K562 (cell line): ENCODE measurements at regions not wholly inside any gene's neighbourhood (a gene's known extent, or its start where the extent isn't known, plus 50 kb on each side); places are given as distances from the start of the nearest gene placed in this dataset.

Experiments used
- ATAC-seq: fragments of 200-7000 bp; cut with Tn5 transposase; 3 replicates; pipeline ENCODE4 v1.9.1; 2020; ENCODE audit warnings: moderate library complexity
- BruUV-seq: library from RNA; stranded (reverse); fragments of 400-500 nt; replicated peaks from 2 replicates; lab custom pipeline; 2021; lab: Mats Ljungman, UMichigan
- CTCF ChIA-PET: fragments of 300-600 bp; formaldehyde crosslinking; extraction: SDS; loops from one replicate; lab custom pipeline; 2021; ENCODE audit warnings: low intra/inter-chr PET ratio; lab: Yijun Ruan, JAX
- POLR2A ChIA-PET: fragments of 300-600, 350-650 bp; sonication (Branson Sonifier 250); formaldehyde crosslinking; extraction: SDS; loops from one replicate; lab custom pipeline; 2021; ENCODE audit warnings: antibody characterized with exemption, inconsistent platforms; lab: Yijun Ruan, JAX
- DNase-seq, 4 experiments: peaks; one replicate each; pipeline versions ENCODE4 v3.0.0 to v3.0.0-alpha.2; 2011 to 2018; ENCODE audit warnings: low spot score in 3 of 4, mixed read lengths in 3 of 4; ENCODE audit errors: extremely low read depth in 1 of 4
- FAIRE-seq: peaks from 2 replicates; lab custom pipeline; 2011; peaks lifted over from hg19 to GRCh38; lab: Jason Lieb, UNC
- H2AFZ ChIP-seq: 2 replicates; pipeline ENCODE4 v1.6.0; 2011; ENCODE audit warnings: low read depth, low read length, control low read depth, inconsistent platforms
- H3K27ac ChIP-seq: fragments of 200-600 bp; 3 replicates; pipeline ENCODE4 v1.8.0; 2011; ENCODE audit warnings: low read depth, mild to moderate bottlenecking, control low read depth, inconsistent platforms, low read length, moderate library complexity, mixed read lengths; ENCODE audit errors: extremely low read depth
- H3K27me3 ChIP-seq, 2 experiments: fragments of 300-600 bp in 1 of 2; 2 replicates in 1 of 2; 3 replicates in 1 of 2; pipeline versions ENCODE4 v1.6.0 to v1.8.0; 2011; ENCODE audit warnings: inconsistent platforms in 2 of 2, low read length in 2 of 2, mild to moderate bottlenecking in 1 of 2, mixed read lengths in 1 of 2, moderate library complexity in 1 of 2; ENCODE audit not compliant: control insufficient read depth in 2 of 2, insufficient read depth in 2 of 2
- H3K36me3 ChIP-seq: fragments of 300-600 bp; 3 replicates; pipeline ENCODE4 v1.8.0; 2011; ENCODE audit warnings: mild to moderate bottlenecking, low read length, inconsistent platforms; ENCODE audit not compliant: control insufficient read depth, insufficient read depth
- H3K4me1 ChIP-seq, 2 experiments: fragments of 200-600 bp in 1 of 2; replicated peaks in 1 of 2; 2 replicates in 1 of 2; 3 replicates in 1 of 2; pipeline versions ENCODE4 v1.5.1 to v1.8.0; 2011; ENCODE audit warnings: inconsistent platforms in 2 of 2, low read length in 2 of 2, mild to moderate bottlenecking in 1 of 2, mixed read lengths in 1 of 2, moderate library complexity in 1 of 2; ENCODE audit not compliant: control insufficient read depth in 2 of 2, insufficient read depth in 2 of 2
- H3K4me2 ChIP-seq: 2 replicates; pipeline ENCODE4 v1.6.1; 2011; ENCODE audit warnings: low read length, control low read depth, inconsistent platforms, mixed read lengths; ENCODE audit not compliant: insufficient read depth
- H3K4me3 ChIP-seq: fragments of 200-600 bp; sonication (generic), shearing (Covaris generic); 2 replicates; pipeline ENCODE4 v1.5.1; 2016; ENCODE audit warnings: control low read depth, inconsistent platforms
- H3K79me2 ChIP-seq: fragments of 200-600 bp; 3 replicates; pipeline ENCODE4 v1.8.0; 2011; ENCODE audit warnings: low read length, inconsistent platforms; ENCODE audit not compliant: control insufficient read depth, insufficient read depth
- H3K9ac ChIP-seq, 2 experiments: 2 replicates each; pipeline versions ENCODE4 v1.6.0 to v1.6.1; 2011; ENCODE audit warnings: low read depth in 2 of 2, low read length in 2 of 2, control low read depth in 1 of 2, inconsistent platforms in 1 of 2, mild to moderate bottlenecking in 1 of 2, mixed read lengths in 1 of 2; ENCODE audit not compliant: insufficient read depth in 1 of 2
- H3K9me1 ChIP-seq: one replicate; pipeline ENCODE4 v1.6.0; 2011; ENCODE audit warnings: inconsistent platforms, mild to moderate bottlenecking, low read length, moderate library complexity; ENCODE audit not compliant: control insufficient read depth, insufficient read depth
- H3K9me3 ChIP-seq: replicated peaks from 2 replicates; pipeline ENCODE4 v1.5.1; 2011; ENCODE audit warnings: low read depth, low read length, inconsistent platforms; ENCODE audit not compliant: control insufficient read depth, insufficient read depth
- H4K20me1 ChIP-seq: replicated peaks from 2 replicates; pipeline ENCODE4 v1.6.1; 2011; ENCODE audit warnings: low read length, inconsistent platforms, mixed read lengths; ENCODE audit not compliant: control insufficient read depth, insufficient read depth
- CSDE1 ChIP-seq, 2 experiments: fragments of 450-650 bp; IDR thresholded peaks; 2 replicates each; pipeline ENCODE4 v1.6.1; 2016; ENCODE audit warnings: mild to moderate bottlenecking in 1 of 2
- DNMT1 ChIP-seq: fragments of 450-650 bp; IDR thresholded peaks from 2 replicates; pipeline ENCODE4 v1.6.1; 2016; ENCODE audit warnings: antibody characterized with exemption, mild to moderate bottlenecking
- PYGO2 ChIP-seq: fragments of 450-650 bp; IDR thresholded peaks from 2 replicates; pipeline ENCODE4 v1.6.1; 2016; ENCODE audit warnings: mild to moderate bottlenecking, missing genetic modification characterization, moderate library complexity, missing compliant biosample characterization
- ZEB2 ChIP-seq: fragments of 450-650 bp; IDR thresholded peaks from 2 replicates; pipeline ENCODE4 v1.6.1; 2016
- ZSCAN29 ChIP-seq: fragments of 450-650 bp; IDR thresholded peaks from 2 replicates; pipeline ENCODE4 v1.6.1; 2017
- WGBS: fragments of 100-300 bp; shearing (Covaris generic); methylation state at CpG from one replicate; pipeline ENCODE4 v1.1.6; 2016; ENCODE audit warnings: low coverage, mixed read lengths; ENCODE audit not compliant: insufficient coverage; ENCODE audit errors: missing lambda C conversion rate; 5-methylcytosine and 5-hydroxymethylcytosine counted together
- in situ Hi-C: fragments of 300-500 bp; cut with MboI; formaldehyde crosslinking; loops from 4 replicates; pipeline ENCODE4 v1.15.0; 2018; ENCODE audit warnings: inconsistent platforms, mixed read lengths
- intact Hi-C: fragments of 100-400 bp; cut with micrococcal nuclease; formaldehyde crosslinking; loops from 2 replicates; pipeline ENCODE4 v1.14.2; 2022
- TF ChIP-seq, protein P1 (sequence below): fragments of 250-450 bp; sonication (Bioruptor Pico); IDR thresholded peaks from 2 replicates; pipeline ENCODE4 v1.8.0; 2021; ENCODE audit warnings: moderate library complexity, mild to moderate bottlenecking, inconsistent platforms
- TF ChIP-seq, protein P2 (sequence below): IDR thresholded peaks from 3 replicates; pipeline ENCODE4 v1.6.1; 2011; ENCODE audit warnings: borderline replicate concordance, mild to moderate bottlenecking, moderate library complexity; ENCODE audit not compliant: insufficient read length; ENCODE audit errors: extremely low read depth

DNA sequence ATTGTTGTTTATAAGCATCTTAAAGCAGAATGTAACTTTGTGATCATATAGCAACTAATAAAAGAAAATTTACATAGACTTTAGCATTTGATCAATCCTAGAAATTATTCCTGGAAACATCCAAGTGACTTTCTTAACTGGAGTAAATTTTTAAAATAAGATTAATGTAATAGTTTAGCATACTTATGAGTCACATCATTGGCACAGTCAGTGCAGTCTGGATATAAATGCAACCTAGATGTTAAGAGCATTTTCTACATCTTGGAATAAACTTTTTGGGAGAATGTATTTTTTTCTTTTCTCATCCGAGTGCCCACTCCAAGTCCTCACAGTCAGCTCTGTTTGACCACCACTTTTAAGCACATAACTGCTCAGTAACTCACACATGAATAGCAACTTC lies 324.6 kb upstream of the PLSCR5 start:
- ChIA-PET CTCF (no interaction called here), POLR2A (no interaction called here)
- Histone ChIP-seq H3K79me2 (no peaks in the 10 kb centered on the region), H4K20me1 (no peaks in the 10 kb centered on the region), H3K27ac (no peak overlapping the region), H3K9ac (no peak overlapping the region), H3K9me1 (no peaks in the 10 kb centered on the region), H3K4me1 (no peaks in the 10 kb centered on the region), H3K4me2 (no peak overlapping the region), H3K36me3 (no peaks in the 10 kb centered on the region), H3K9me3 (no peaks in the 10 kb centered on the region; the same call in 1 of the 2 replicates), H2AFZ (no peak overlapping the region), H3K4me3 (no peak overlapping the region), H3K27me3 (no peaks in the 10 kb centered on the region)
- no peak for TF ChIP-seq PYGO2 (tag)
- TF ChIP-seq DNMT1, result no peak
- TF ChIP-seq ZSCAN29, result no peak
- TF ChIP-seq, protein P1, sequence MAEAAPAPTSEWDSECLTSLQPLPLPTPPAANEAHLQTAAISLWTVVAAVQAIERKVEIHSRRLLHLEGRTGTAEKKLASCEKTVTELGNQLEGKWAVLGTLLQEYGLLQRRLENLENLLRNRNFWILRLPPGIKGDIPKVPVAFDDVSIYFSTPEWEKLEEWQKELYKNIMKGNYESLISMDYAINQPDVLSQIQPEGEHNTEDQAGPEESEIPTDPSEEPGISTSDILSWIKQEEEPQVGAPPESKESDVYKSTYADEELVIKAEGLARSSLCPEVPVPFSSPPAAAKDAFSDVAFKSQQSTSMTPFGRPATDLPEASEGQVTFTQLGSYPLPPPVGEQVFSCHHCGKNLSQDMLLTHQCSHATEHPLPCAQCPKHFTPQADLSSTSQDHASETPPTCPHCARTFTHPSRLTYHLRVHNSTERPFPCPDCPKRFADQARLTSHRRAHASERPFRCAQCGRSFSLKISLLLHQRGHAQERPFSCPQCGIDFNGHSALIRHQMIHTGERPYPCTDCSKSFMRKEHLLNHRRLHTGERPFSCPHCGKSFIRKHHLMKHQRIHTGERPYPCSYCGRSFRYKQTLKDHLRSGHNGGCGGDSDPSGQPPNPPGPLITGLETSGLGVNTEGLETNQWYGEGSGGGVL (CRISPR knock-in tag), result no peak
- TF ChIP-seq ZEB2, result no peak
- TF ChIP-seq, protein P2, sequence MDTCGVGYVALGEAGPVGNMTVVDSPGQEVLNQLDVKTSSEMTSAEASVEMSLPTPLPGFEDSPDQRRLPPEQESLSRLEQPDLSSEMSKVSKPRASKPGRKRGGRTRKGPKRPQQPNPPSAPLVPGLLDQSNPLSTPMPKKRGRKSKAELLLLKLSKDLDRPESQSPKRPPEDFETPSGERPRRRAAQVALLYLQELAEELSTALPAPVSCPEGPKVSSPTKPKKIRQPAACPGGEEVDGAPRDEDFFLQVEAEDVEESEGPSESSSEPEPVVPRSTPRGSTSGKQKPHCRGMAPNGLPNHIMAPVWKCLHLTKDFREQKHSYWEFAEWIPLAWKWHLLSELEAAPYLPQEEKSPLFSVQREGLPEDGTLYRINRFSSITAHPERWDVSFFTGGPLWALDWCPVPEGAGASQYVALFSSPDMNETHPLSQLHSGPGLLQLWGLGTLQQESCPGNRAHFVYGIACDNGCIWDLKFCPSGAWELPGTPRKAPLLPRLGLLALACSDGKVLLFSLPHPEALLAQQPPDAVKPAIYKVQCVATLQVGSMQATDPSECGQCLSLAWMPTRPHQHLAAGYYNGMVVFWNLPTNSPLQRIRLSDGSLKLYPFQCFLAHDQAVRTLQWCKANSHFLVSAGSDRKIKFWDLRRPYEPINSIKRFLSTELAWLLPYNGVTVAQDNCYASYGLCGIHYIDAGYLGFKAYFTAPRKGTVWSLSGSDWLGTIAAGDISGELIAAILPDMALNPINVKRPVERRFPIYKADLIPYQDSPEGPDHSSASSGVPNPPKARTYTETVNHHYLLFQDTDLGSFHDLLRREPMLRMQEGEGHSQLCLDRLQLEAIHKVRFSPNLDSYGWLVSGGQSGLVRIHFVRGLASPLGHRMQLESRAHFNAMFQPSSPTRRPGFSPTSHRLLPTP, result no peak
- TF ChIP-seq CSDE1 (IDR thresholded peaks at IDR 0.05), result no peak
- in situ Hi-C loops (no loop called here), intact Hi-C loops (no loop called here)
- DNase-seq, result no peak
- no TSS peak for BruUV-seq
- no peak for ATAC-seq
- 6% methylated on average over 1 of the region's 1 CpG for WGBS
- no peak for FAIRE-seq
